NT2/D1 (cell line): ENCODE measurements at regions not wholly inside any gene's neighbourhood (a gene's known extent, or its start where the extent isn't known, plus 50 kb on each side); places are given as distances from the start of the nearest gene placed in this dataset.

Source experiments
- DNase-seq: peaks from one replicate; pipeline ENCODE4 v3.0.0-alpha.2; 2011; ENCODE audit warnings: low read depth, low spot score
- H3K27me3 ChIP-seq: 2 replicates; pipeline ENCODE4 v1.6.0; 2011; ENCODE audit warnings: mild to moderate bottlenecking; ENCODE audit not compliant: insufficient read length, insufficient read depth
- H3K36me3 ChIP-seq: 2 replicates; pipeline ENCODE4 v1.6.1; 2011; ENCODE audit warnings: mild to moderate bottlenecking, low read length, mixed read lengths; ENCODE audit not compliant: insufficient read depth, insufficient read length
- H3K4me1 ChIP-seq: 2 replicates; pipeline ENCODE4 v1.5.1; 2011; ENCODE audit not compliant: insufficient read depth, insufficient read length
- H3K4me3 ChIP-seq: 2 replicates; pipeline ENCODE4 v1.5.1; 2011; ENCODE audit warnings: low read depth; ENCODE audit not compliant: insufficient read length
- H3K9ac ChIP-seq: 2 replicates; pipeline ENCODE4 v1.6.0; 2011; ENCODE audit warnings: low read depth; ENCODE audit not compliant: insufficient read length
- H3K9me3 ChIP-seq: 2 replicates; pipeline ENCODE4 v1.5.1; 2011; ENCODE audit warnings: mild to moderate bottlenecking, low read length; ENCODE audit not compliant: insufficient read depth
- SUZ12 ChIP-seq: IDR thresholded peaks from 2 replicates; pipeline ENCODE4 v1.6.1; 2011; ENCODE audit not compliant: insufficient read length, insufficient read depth; ENCODE audit errors: extremely low read depth
- YY1 ChIP-seq: IDR thresholded peaks from 2 replicates; pipeline ENCODE4 v1.6.1; 2011; ENCODE audit not compliant: insufficient read length, insufficient read depth
- ZNF274 ChIP-seq: IDR thresholded peaks from 2 replicates; pipeline ENCODE4 v1.6.1; 2011; ENCODE audit warnings: mild to moderate bottlenecking, low read depth, low read length

DNA sequence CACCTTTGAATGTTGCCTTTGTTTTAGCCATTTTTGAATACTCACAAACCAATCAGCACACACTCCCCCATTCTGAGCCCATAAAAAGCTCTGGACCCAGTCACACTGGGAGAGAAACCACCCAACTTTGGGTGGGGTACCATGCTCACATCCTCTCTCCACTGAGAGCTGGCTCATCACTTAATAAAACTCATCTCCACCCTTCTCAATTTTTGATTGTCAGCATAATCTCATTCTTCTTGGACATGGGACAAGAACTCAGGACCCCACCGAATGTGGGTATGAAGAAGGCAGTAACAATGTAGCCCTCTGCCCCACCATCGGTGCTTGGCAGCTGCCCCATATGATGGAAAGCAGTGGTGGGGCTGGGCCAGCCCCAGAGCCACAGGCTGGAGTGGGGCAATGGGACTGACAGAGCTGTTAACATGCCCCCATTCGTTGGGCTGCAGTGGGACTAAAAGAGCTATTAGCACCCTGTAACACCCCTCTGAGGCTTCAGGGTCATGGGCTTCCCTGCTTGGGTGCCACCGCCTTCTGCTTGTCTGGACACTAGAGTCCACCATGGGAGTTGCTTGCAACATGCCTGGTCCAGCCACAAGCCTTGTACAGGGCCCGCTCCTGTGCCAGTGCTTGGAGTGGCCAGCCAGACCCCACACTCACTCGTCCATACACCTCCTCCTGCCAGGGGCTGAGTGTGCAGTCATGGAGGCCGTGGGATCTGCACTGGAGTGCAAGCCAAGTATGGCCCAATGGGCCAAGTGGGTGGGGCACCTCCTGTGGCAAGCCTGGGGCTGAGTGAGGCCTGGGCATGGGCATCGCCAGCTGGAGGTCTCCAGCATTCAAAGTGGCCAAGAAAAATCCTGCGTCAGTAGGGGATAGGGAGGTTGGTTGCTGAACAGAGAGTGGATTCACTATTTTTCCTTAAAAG, 471.1 kb downstream of the TBC1D22A start:
- no peak for TF ChIP-seq ZNF274
- TF ChIP-seq YY1: no peak
- TF ChIP-seq SUZ12: no peak
- H3K4me1 ChIP-seq: no peaks in the 10 kb centered on the region
- H3K27me3 ChIP-seq: no peaks in the 10 kb centered on the region
- H3K9me3 ChIP-seq: peaks cover 17% of the 10 kb centered on the region; the same call in 1 of the 2 replicates
- DNase-seq: no peak
- H3K9ac ChIP-seq: no peak overlapping the region
- no peaks in the 10 kb centered on the region for H3K36me3 ChIP-seq
- no peak overlapping the region for H3K4me3 ChIP-seq

DNA sequence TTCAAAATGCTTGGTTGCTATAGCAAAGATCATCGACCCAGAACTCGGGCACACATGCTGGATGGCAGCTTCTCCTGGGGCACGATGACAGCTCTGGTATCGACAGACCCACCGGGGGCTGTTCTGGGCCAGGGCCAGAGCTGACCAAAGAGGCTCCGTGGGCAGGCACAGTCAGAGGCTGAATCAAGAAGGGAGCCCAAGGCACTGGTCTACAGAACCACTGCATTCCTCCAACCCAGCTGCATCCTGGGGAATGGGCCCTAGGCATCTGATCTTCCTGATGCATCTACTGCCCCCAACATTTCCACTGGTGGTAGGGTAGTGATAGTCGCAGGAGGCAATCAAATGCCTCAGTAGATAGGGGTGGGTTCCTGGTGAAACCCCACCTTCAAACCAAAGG, 470.3 kb downstream of the TBC1D22A start:
- DNase-seq: no peak
- no peak overlapping the region for H3K4me3 ChIP-seq
- no peaks in the 10 kb centered on the region for H3K36me3 ChIP-seq
- no peak overlapping the region for H3K9ac ChIP-seq
- H3K27me3 ChIP-seq: no peaks in the 10 kb centered on the region
- peaks cover 17% of the 10 kb centered on the region; the same call in 1 of the 2 replicates for H3K9me3 ChIP-seq
- TF ChIP-seq SUZ12: no peak
- no peak for TF ChIP-seq ZNF274
- no peak for TF ChIP-seq YY1
- H3K4me1 ChIP-seq: no peaks in the 10 kb centered on the region

DNA sequence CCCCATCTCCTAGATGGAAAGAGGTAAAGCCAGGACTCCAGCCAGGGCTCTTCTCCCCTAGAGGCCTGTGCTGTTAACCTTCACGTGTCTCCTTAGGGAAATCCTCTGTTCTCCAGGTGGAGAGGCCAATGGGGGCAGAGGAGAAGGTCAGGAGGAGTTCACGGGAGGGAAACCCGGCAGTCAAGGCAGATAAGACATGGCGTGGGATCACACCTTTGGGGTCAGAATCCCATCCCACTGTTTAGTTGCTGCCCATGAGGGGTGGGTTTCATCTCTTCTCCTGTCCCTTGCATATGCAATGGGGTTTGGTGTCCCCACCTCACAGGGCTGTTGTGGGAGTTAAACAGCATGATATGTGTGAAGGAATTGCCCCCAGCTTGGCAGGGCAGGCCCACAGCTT, 469.7 kb downstream of the TBC1D22A start:
- Histone ChIP-seq H3K27me3 (no peaks in the 10 kb centered on the region), H3K9ac (no peak overlapping the region), H3K4me1 (no peaks in the 10 kb centered on the region), H3K4me3 (no peak overlapping the region), H3K36me3 (no peaks in the 10 kb centered on the region), H3K9me3 (peaks cover 17% of the 10 kb centered on the region; the same call in 1 of the 2 replicates)
- TF ChIP-seq YY1: no peak
- no peak for TF ChIP-seq SUZ12
- TF ChIP-seq ZNF274: no peak
- no peak for DNase-seq

DNA sequence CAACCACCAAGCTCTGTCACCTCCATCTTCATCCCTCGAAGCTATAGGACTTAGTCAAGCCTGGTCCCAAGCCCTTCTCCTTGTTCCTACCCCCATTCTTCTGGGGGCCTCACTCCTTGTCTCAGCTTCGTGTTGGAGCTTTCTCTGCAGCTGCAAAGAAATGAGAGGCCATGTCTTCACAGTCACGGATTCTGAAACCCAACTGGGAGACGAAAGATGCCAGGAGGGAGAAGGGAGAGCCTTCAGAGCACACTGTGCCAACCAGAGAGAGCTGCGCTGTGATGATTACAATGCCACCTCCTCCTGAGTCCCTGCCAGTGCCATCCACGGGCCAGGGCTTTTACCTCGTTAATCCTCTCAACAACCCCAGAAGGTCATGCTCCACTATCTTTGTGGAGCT, 469.3 kb downstream of the TBC1D22A start:
- Histone ChIP-seq H3K9me3 (peaks cover 17% of the 10 kb centered on the region; the same call in 1 of the 2 replicates), H3K4me1 (no peaks in the 10 kb centered on the region), H3K4me3 (no peak overlapping the region), H3K36me3 (no peaks in the 10 kb centered on the region), H3K9ac (no peak overlapping the region), H3K27me3 (no peaks in the 10 kb centered on the region)
- no peak for DNase-seq
- TF ChIP-seq YY1 (no peak), SUZ12 (no peak), ZNF274 (no peak)

DNA sequence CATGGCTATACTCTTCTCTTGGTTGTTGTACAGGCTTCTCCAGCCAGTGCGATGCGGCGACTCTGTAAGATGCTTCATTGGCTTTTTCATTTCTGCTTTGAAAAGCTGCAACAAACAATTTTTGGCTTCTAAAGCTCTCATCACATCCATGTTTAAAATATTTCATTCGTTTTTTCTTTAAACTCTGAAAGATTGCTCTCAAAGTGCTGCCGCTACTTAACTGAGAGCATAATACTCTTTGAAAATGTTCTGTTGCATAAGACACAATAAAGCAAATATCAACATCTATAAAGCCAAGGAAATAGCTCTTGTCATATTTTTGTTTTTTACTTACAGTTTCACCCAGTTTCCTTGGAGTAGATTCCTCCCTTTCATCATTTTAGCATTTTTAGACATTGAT, 468.3 kb downstream of the TBC1D22A start:
- Histone ChIP-seq H3K9ac (no peak overlapping the region), H3K36me3 (no peaks in the 10 kb centered on the region)
- TF ChIP-seq YY1 (no peak), SUZ12 (no peak), ZNF274 (no peak)

DNA sequence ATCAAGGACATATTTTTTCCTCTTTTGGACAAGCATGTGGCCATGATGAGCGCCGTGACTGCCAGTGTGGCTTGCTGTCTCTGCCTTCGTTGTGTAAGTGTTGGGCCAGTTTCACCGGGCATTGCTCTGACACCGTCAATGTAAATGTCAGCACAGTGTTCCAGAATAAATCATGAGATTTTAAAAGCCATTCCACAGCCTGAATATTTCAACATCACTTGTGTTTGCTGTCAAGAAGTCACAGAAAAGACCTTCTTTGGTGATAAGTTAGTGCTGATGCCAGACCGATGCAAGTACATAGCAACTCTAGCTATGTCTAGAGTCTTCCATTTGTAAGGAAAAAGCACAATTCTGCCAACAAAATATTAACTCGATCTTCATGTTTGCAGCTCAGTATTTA, 467.8 kb downstream of the TBC1D22A start:
- no peak for DNase-seq
- Histone ChIP-seq H3K9me3 (peaks cover 17% of the 10 kb centered on the region; the same call in 1 of the 2 replicates), H3K36me3 (no peaks in the 10 kb centered on the region), H3K4me3 (no peak overlapping the region), H3K27me3 (no peaks in the 10 kb centered on the region), H3K4me1 (no peaks in the 10 kb centered on the region), H3K9ac (no peak overlapping the region)
- TF ChIP-seq SUZ12 (no peak), YY1 (no peak), ZNF274 (no peak)

More for the DNA sequence above, 468.3 kb downstream of the TBC1D22A start:
- no peak overlapping the region for H3K4me3 ChIP-seq
- DNase-seq: no peak
- peaks cover 17% of the 10 kb centered on the region; the same call in 1 of the 2 replicates for H3K9me3 ChIP-seq
- no peaks in the 10 kb centered on the region for H3K4me1 ChIP-seq
- no peaks in the 10 kb centered on the region for H3K27me3 ChIP-seq

DNA sequence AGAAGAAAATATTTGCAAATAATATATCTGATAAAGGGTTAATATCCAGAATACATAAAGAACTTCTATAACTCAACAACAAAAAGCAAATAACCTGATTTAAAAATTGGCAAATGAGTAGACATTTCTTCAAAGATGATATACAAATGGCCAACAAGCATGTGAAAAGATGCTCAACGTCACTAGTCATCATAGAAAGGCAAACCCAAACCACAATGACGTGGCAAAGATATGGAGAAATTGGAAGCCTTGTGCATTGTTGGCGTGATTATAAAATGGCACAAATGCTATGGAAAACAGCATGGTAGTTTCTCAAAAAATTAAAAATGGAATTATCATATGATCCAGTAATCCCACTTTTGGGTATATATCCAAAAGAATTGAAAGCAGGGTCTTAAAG, 466.3 kb downstream of the TBC1D22A start:
- Histone ChIP-seq H3K9me3 (peaks cover 14% of the 10 kb centered on the region; the same call in 1 of the 2 replicates), H3K27me3 (no peaks in the 10 kb centered on the region), H3K36me3 (no peaks in the 10 kb centered on the region), H3K9ac (no peak overlapping the region), H3K4me3 (no peak overlapping the region), H3K4me1 (no peaks in the 10 kb centered on the region)
- no peak for DNase-seq
- TF ChIP-seq ZNF274 (no peak), SUZ12 (no peak), YY1 (no peak)
